KMS-11 (cell line): ENCODE measurements at regions not wholly inside any gene's neighbourhood (a gene's known extent, or its start where the extent isn't known, plus 50 kb on each side); places are given as distances from the start of the nearest gene placed in this dataset.

Experiments used
- H2AFZ ChIP-seq: fragments of 200-600 bp; sonication (generic); 2 replicates; pipeline ENCODE4 v1.6.1; 2016; ENCODE audit warnings: antibody characterized with exemption, mixed run types, low read depth
- H3K27ac ChIP-seq: fragments of 200-600 bp; sonication (generic); 2 replicates; pipeline ENCODE4 v1.6.1; 2016; ENCODE audit warnings: mild to moderate bottlenecking, mixed run types
- H3K27me3 ChIP-seq: fragments of 200-600 bp; sonication (generic); 2 replicates; pipeline ENCODE4 v1.6.1; 2017; ENCODE audit warnings: mild to moderate bottlenecking, low read depth, mixed run types, moderate library complexity; ENCODE audit not compliant: insufficient read depth
- H3K36me3 ChIP-seq: fragments of 200-600 bp; sonication (generic); 2 replicates; pipeline ENCODE4 v1.6.1; 2017; ENCODE audit warnings: mild to moderate bottlenecking, mixed run types; ENCODE audit not compliant: insufficient read depth
- H3K4me1 ChIP-seq: fragments of 200-600 bp; sonication (generic); 2 replicates; pipeline ENCODE4 v1.6.1; 2016; ENCODE audit warnings: mild to moderate bottlenecking, low read depth, mixed run types; ENCODE audit not compliant: poor library complexity, severe bottlenecking
- H3K4me2 ChIP-seq: fragments of 200-600 bp; sonication (generic); 2 replicates; pipeline ENCODE4 v1.7.0; 2016; ENCODE audit warnings: mild to moderate bottlenecking, mixed run types
- H3K4me3 ChIP-seq: fragments of 200-600 bp; sonication (generic); IDR thresholded peaks from 2 replicates; pipeline ENCODE4 v1.6.1; 2017; ENCODE audit warnings: low read depth, low read length, mixed read lengths; ENCODE audit not compliant: insufficient read depth
- H3K79me2 ChIP-seq: fragments of 200-600 bp; sonication (generic); 2 replicates; pipeline ENCODE4 v1.6.1; 2016; ENCODE audit warnings: low read depth, mixed run types; ENCODE audit not compliant: insufficient read depth
- H3K9ac ChIP-seq: fragments of 200-600 bp; sonication (generic); 2 replicates; pipeline ENCODE4 v1.6.1; 2016; ENCODE audit warnings: mild to moderate bottlenecking, mixed run types
- H4K20me1 ChIP-seq: fragments of 200-600 bp; sonication (generic); 2 replicates; pipeline ENCODE4 v1.6.1; 2016; ENCODE audit warnings: mild to moderate bottlenecking, mixed run types; ENCODE audit not compliant: insufficient read depth
- TF ChIP-seq, protein P1 (sequence below): fragments of 200-600 bp; sonication (generic); conservative IDR thresholded peaks from 2 replicates; pipeline ENCODE4 v1.6.1; 2017; ENCODE audit warnings: low read depth, mild to moderate bottlenecking, antibody characterized with exemption, low read length, moderate library complexity, mixed read lengths

DNA sequence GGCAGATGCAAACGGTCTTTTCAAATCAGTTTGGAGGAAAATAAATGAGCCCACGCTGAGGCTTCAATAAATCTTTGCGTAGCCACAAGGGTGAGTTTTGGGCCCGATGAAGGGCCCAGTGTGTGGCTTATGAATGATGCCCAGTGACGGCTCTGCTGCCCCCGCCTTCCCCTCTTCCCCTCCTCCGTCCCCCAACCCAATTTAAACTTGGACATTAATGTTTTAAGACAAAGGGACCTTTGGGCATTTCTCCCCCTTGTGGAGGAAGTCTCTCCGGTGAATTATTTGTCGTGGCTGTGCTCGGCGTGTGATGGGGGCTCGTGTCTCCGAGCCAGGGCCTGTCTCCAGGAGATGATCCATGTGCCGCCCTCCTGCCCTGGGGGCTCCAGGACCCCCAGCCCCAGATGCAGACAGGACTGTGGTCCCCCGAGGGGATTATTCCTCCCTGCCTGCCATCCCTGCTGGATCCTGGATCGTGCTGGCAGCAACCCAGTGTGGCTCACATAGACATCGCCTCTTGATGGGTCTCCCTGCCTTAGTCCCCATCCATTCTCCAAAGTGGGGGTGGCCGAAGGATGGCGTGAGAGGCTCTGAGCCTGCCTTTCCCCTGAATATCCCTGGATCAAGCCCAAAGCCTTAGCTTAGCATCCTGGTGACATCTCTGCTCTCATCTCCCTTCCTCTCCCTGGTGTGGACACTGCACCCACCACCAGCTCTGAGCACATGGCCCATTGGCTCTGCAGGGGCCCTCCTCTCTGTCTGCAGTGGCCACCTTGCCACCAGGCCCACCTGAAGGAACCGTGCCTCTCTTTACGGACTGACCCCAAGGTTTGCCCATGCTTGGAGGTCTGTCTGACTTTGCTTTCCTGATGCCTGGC, 56.4 kb downstream of the SMIM38 start:
- Histone ChIP-seq H3K4me2 (no peak overlapping the region), H3K27ac (no peak overlapping the region), H3K36me3 (no peaks in the 10 kb centered on the region), H3K9ac (no peak overlapping the region), H2AFZ (no peak overlapping the region), H3K4me3 (no peak overlapping the region), H3K79me2 (no peaks in the 10 kb centered on the region), H4K20me1 (no peaks in the 10 kb centered on the region), H3K4me1 (no peaks in the 10 kb centered on the region), H3K27me3 (peaks cover 15% of the 10 kb centered on the region; the same call in 1 of the 2 replicates)
- TF ChIP-seq, protein P1, sequence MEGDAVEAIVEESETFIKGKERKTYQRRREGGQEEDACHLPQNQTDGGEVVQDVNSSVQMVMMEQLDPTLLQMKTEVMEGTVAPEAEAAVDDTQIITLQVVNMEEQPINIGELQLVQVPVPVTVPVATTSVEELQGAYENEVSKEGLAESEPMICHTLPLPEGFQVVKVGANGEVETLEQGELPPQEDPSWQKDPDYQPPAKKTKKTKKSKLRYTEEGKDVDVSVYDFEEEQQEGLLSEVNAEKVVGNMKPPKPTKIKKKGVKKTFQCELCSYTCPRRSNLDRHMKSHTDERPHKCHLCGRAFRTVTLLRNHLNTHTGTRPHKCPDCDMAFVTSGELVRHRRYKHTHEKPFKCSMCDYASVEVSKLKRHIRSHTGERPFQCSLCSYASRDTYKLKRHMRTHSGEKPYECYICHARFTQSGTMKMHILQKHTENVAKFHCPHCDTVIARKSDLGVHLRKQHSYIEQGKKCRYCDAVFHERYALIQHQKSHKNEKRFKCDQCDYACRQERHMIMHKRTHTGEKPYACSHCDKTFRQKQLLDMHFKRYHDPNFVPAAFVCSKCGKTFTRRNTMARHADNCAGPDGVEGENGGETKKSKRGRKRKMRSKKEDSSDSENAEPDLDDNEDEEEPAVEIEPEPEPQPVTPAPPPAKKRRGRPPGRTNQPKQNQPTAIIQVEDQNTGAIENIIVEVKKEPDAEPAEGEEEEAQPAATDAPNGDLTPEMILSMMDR, result no peak

DNA sequence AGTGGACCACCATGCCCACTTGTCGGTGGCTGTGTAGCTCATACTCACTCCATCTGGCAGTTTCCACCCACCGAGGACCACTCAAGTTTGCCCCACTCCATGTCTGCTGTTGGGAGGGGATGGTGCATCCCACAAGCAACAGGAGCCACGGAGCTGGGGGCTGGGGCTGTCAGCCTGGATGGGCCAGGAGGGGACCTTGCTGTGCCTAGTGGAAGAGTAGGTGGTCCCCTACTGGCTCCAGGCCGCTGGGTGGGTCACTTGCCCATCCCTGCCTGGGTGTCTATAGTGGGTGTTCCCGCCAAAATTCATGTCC, 57.0 kb downstream of the SMIM38 start:
- no peak overlapping the region for H3K27ac ChIP-seq
- no peaks in the 10 kb centered on the region for H3K36me3 ChIP-seq
- no peaks in the 10 kb centered on the region for H4K20me1 ChIP-seq
- H3K9ac ChIP-seq, result no peak overlapping the region
- no peaks in the 10 kb centered on the region for H3K79me2 ChIP-seq
- H3K4me3 ChIP-seq, result no peak overlapping the region
- no peaks in the 10 kb centered on the region for H3K4me1 ChIP-seq
- H3K4me2 ChIP-seq, result no peak overlapping the region
- TF ChIP-seq, protein P1, result no peak
- no peak overlapping the region for H2AFZ ChIP-seq
- H3K27me3 ChIP-seq, result peaks cover 9% of the 10 kb centered on the region; the same call in 1 of the 2 replicates

DNA sequence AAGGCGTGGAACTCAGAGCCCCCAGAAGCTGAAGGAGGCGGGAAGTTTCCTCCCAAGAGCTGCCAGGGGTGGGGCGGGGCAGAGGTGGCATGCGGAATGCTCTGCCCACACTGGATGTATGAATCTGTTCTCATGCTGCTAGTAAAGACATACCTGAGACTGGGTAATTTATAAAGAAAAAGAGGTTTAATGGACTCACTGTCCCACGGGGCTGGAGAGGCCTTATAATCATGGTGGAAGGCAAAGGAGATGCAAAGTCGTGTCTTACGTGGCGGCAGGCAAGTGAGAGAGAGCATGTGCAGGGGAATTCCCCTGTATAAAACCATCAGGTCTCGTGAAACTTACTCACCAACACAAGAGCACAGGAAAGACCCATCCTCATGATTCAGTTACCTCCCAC, 57.6 kb downstream of the SMIM38 start:
- no peaks in the 10 kb centered on the region for H3K4me1 ChIP-seq
- no peaks in the 10 kb centered on the region for H4K20me1 ChIP-seq
- H3K79me2 ChIP-seq, result no peaks in the 10 kb centered on the region
- H3K27me3 ChIP-seq, result peaks cover 7% of the 10 kb centered on the region; the same call in 1 of the 2 replicates
- no peak overlapping the region for H3K27ac ChIP-seq
- no peak overlapping the region for H3K4me2 ChIP-seq
- TF ChIP-seq, protein P1, result no peak
- H2AFZ ChIP-seq, result no peak overlapping the region
- no peaks in the 10 kb centered on the region for H3K36me3 ChIP-seq
- no peak overlapping the region for H3K4me3 ChIP-seq
- no peak overlapping the region for H3K9ac ChIP-seq

DNA sequence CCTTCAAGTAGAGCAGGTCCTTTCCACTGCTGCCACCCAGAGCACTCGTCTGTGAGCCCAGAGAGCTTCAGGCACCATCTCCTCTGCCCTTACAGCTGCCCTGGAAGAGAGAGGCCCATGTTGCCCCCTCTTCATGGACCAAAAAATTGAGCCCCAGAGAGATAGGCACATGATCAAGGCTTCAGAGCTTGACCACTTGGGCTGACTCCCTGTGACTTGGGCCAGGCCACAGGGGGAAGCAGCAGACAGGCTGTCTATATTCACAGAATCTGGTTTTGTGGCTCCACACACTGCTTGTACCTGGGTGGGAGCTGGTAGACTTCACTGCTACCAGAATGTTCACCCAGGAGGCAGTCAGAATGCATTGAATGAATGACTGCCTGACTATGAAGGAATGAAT, 58.2 kb downstream of the SMIM38 start:
- H3K4me1 ChIP-seq, result no peaks in the 10 kb centered on the region
- no peaks in the 10 kb centered on the region for H3K36me3 ChIP-seq
- H4K20me1 ChIP-seq, result no peaks in the 10 kb centered on the region
- no peak overlapping the region for H3K9ac ChIP-seq
- no peak overlapping the region for H3K27ac ChIP-seq
- peaks cover 7% of the 10 kb centered on the region; the same call in 1 of the 2 replicates for H3K27me3 ChIP-seq
- H3K79me2 ChIP-seq, result no peaks in the 10 kb centered on the region
- H2AFZ ChIP-seq, result no peak overlapping the region
- H3K4me3 ChIP-seq, result no peak overlapping the region
- no peak overlapping the region for H3K4me2 ChIP-seq
- TF ChIP-seq, protein P1, result no peak
